ENCODE measurements at regions not wholly inside any gene's neighbourhood (a gene's known extent, or its start where the extent isn't known, plus 50 kb on each side); places are given as distances from the start of the nearest gene placed in this dataset.

DNA sequence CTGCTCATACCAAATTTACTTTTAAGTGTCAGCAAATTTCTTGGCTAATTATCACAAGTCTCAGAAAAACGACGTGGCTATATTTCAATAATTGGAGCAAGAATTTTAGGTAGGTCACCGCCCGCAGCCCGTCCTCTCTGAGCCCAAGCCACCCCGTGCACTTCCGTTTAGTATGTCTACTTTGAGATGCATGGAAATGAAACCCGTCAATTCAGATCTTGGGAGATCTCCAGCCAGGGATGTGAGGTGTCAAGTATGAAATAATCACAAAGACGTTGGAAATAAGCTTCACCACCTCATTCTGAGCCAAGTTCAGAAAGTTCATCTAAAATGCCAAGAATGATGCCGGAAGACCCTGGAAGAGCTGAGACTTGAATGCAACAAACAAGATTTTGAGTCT is 132.6 kb upstream of the IRF2BP2 start:
- Mint-ChIP-seq H3K4me1 (no peaks in the 10 kb centered on the region), H3K4me3 (no peak overlapping the region), H3K36me3 (ENCODE audit: low read depth) (no peaks in the 10 kb centered on the region), H3K27ac (no peak overlapping the region), H3K27me3 (no peaks in the 10 kb centered on the region), H3K9me3 (no peaks in the 10 kb centered on the region)
- DNase-seq (no peak), ATAC-seq (ENCODE audit: low read depth) (no peak)
- ChIA-PET POLR2A (no interaction called here), CTCF (interaction anchor here (0.7 kb wide), 1 partner anchor 9 kb away, joined by 3 read pairs; no protein-coding TSS in a partner anchor)
- TF ChIP-seq, protein P1, sequence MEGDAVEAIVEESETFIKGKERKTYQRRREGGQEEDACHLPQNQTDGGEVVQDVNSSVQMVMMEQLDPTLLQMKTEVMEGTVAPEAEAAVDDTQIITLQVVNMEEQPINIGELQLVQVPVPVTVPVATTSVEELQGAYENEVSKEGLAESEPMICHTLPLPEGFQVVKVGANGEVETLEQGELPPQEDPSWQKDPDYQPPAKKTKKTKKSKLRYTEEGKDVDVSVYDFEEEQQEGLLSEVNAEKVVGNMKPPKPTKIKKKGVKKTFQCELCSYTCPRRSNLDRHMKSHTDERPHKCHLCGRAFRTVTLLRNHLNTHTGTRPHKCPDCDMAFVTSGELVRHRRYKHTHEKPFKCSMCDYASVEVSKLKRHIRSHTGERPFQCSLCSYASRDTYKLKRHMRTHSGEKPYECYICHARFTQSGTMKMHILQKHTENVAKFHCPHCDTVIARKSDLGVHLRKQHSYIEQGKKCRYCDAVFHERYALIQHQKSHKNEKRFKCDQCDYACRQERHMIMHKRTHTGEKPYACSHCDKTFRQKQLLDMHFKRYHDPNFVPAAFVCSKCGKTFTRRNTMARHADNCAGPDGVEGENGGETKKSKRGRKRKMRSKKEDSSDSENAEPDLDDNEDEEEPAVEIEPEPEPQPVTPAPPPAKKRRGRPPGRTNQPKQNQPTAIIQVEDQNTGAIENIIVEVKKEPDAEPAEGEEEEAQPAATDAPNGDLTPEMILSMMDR (IDR thresholded peaks at IDR 0.05) = no peak
- intact Hi-C loops (cut with micrococcal nuclease) = no loop called here

DNA sequence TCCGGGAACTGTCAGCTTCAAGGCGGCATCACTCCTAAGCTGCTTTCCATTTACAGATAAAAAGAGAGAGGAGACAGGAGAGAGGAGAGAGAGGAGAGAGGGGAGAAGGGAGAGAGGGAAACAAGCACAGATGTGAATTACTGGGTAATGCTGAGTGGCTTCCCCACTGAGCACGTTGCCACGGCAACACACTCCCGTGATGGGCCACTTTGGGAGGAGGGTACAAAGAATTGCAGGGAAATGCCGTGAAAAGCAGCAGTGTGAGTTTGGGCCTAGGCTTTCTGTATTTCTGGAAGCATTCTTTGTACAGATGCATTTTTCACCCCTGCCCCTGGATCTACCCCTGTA is 128.0 kb upstream of the IRF2BP2 start:
- H3K4me1 Mint-ChIP-seq = no peaks in the 10 kb centered on the region

DNA sequence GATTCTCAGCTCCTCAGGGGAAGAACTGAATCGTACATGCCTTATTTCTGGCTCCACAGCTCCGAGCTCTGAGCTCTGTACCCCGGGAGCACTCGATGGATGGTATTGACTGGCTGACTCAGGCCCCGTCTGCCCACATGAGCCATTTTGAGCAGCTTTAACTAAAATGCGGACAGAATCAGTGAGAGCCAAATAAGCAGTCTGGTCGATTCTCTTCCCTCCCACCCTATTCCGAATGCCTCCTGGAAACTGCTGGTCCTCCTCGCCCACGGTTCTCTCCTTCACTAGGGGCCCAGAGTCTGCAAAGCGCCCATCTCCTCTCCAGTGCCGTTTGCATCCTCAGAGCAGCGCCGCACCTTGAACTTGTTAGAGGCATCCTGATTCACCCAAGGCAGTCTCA is 125.9 kb upstream of the IRF2BP2 start:
- DNase-seq (no peak), ATAC-seq (ENCODE audit: low read depth) (no peak)
- TF ChIP-seq, protein P1 (IDR thresholded peaks at IDR 0.05) = no peak
- Mint-ChIP-seq H3K4me3 (no peak overlapping the region), H3K9me3 (no peaks in the 10 kb centered on the region), H3K27me3 (no peaks in the 10 kb centered on the region), H3K4me1 (peaks cover 14% of the 10 kb centered on the region), H3K27ac (no peak overlapping the region), H3K36me3 (ENCODE audit: low read depth) (no peaks in the 10 kb centered on the region)
- CTCF ChIA-PET = no interaction called here
- intact Hi-C loops (cut with micrococcal nuclease) = no loop called here
- POLR2A ChIA-PET = interaction anchor here (0.6 kb wide), 1 partner anchor 39 kb away, joined by 3 read pairs; no protein-coding TSS in a partner anchor

More for the DNA sequence above, 128.0 kb upstream of the IRF2BP2 start:
- intact Hi-C loops (cut with micrococcal nuclease) = no loop called here
- TF ChIP-seq, protein P1 (IDR thresholded peaks at IDR 0.05) = no peak
- no peaks in the 10 kb centered on the region for H3K36me3 Mint-ChIP-seq (ENCODE audit: low read depth)
- ChIA-PET CTCF (no interaction called here), POLR2A (no interaction called here)
- no peak overlapping the region for H3K4me3 Mint-ChIP-seq
- ATAC-seq (ENCODE audit: low read depth) (no peak), DNase-seq (no peak)
- H3K27me3 Mint-ChIP-seq = no peaks in the 10 kb centered on the region
- no peaks in the 10 kb centered on the region for H3K9me3 Mint-ChIP-seq
- H3K27ac Mint-ChIP-seq = no peak overlapping the region

DNA sequence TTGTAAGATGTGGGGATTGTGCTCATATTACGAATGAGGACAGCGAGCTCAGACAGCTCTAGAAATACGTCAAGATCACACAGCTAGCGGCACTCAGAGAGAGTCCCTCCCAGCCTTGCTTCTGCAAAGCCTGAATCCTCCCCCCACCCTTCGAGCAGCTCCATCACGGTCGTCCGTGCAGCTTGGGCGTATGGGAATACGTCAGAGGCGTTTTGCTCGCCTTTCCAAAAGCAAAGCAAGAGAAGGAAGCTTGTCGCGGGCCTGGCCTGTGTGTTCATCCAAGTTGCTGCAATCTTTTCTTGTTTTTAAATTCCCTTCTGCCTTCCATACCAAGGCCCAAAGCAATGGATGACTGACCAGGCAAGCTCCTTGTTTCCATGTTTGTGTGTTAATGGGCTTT is 125.5 kb upstream of the IRF2BP2 start:
- no peak for DNase-seq
- Mint-ChIP-seq H3K4me3 (no peak overlapping the region), H3K4me1 (peaks cover 18% of the 10 kb centered on the region), H3K27ac (no peak overlapping the region), H3K27me3 (no peaks in the 10 kb centered on the region), H3K36me3 (ENCODE audit: low read depth) (no peaks in the 10 kb centered on the region), H3K9me3 (no peaks in the 10 kb centered on the region)
- ATAC-seq (ENCODE audit: low read depth) = no peak
- intact Hi-C loops (cut with micrococcal nuclease) = no loop called here
- POLR2A ChIA-PET = interaction anchor here (0.6 kb wide), 1 partner anchor 39 kb away, joined by 3 read pairs; no protein-coding TSS in a partner anchor
- CTCF ChIA-PET = no interaction called here
- TF ChIP-seq, protein P1 (IDR thresholded peaks at IDR 0.05) = no peak

DNA sequence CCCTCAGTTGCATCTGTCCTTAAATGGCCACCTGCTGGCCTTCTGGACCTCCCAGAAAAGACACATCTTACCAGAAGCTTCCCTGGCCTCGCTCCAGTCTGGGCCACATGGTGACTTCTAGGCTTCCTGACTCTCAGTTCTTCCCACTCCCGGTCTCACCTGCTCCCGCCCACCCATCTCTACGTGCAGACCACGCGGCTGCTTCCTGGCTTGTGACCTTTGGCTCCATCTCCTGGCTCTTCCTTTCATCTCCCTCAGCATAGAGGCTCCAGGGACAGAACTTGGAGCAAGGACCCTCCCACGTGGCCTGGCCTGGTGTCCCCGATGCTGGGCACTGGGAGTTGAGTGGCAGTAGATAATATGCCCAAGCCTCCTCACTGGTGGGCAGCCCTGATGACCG is 124.9 kb upstream of the IRF2BP2 start:
- no peak for ATAC-seq (ENCODE audit: low read depth)
- Mint-ChIP-seq H3K4me3 (no peak overlapping the region), H3K4me1 (peaks cover 24% of the 10 kb centered on the region), H3K9me3 (no peaks in the 10 kb centered on the region), H3K27me3 (no peaks in the 10 kb centered on the region), H3K27ac (no peak overlapping the region), H3K36me3 (ENCODE audit: low read depth) (no peaks in the 10 kb centered on the region)
- CTCF ChIA-PET = no interaction called here
- intact Hi-C loops (cut with micrococcal nuclease) = loop anchor here (5.0 kb wide), 2 partner anchors 147 to 227 kb away; no protein-coding TSS in a partner anchor
- POLR2A ChIA-PET = no interaction called here
- no peak for DNase-seq
- TF ChIP-seq, protein P1 (IDR thresholded peaks at IDR 0.05) = no peak
